ENCODE measurements at regions not wholly inside any gene's neighbourhood (a gene's known extent, or its start where the extent isn't known, plus 50 kb on each side); places are given as distances from the start of the nearest gene placed in this dataset.
A peak's percentile ranks its signal among the peaks of the same experiment; 100 is the strongest.

GRCh38 chr3:21120826-21121225 is 630.2 kb downstream of the ZNF385D start:
- peaks cover 12 to 19% of the 10 kb centered on the region in 2 donors for H3K9me3 Mint-ChIP-seq
- no peak overlapping the region for H3K4me3 Mint-ChIP-seq
- ATAC-seq = no peak
- no peak for DNase-seq
- H3K27ac Mint-ChIP-seq = no peak overlapping the region
- no peaks in the 10 kb centered on the region for H3K4me1 Mint-ChIP-seq
- H3K27me3 Mint-ChIP-seq = no peaks in the 10 kb centered on the region

- H3K27ac Mint-ChIP-seq = no peak overlapping the region
- no peak for DNase-seq
- no peak overlapping the region for H3K4me3 Mint-ChIP-seq
- no peaks in the 10 kb centered on the region for H3K4me1 Mint-ChIP-seq
- H3K9me3 Mint-ChIP-seq = peaks cover 7 to 33% of the 10 kb centered on the region in 2 donors
- no peak for ATAC-seq
- H3K27me3 Mint-ChIP-seq = no peaks in the 10 kb centered on the region
Measured at GRCh38 chr3:21117370-21117769, 633.6 kb downstream of the ZNF385D start.

GRCh38 chr3:21109056-21109455 is 642.0 kb downstream of the ZNF385D start:
- H3K27me3 Mint-ChIP-seq = no peaks in the 10 kb centered on the region
- DNase-seq = no peak
- H3K9me3 Mint-ChIP-seq = peaks cover 19 to 46% of the 10 kb centered on the region in 2 donors
- H3K4me3 Mint-ChIP-seq = no peak overlapping the region
- ATAC-seq = no peak
- no peak overlapping the region for H3K27ac Mint-ChIP-seq
- H3K4me1 Mint-ChIP-seq = no peaks in the 10 kb centered on the region

- ATAC-seq (no peak), DNase-seq (no peak)
- H3K27ac Mint-ChIP-seq = no peak overlapping the region
- H3K4me3 Mint-ChIP-seq = no peak overlapping the region
- H3K4me1 Mint-ChIP-seq = no peaks in the 10 kb centered on the region
- peaks cover 27 to 33% of the 10 kb centered on the region in 2 donors for H3K9me3 Mint-ChIP-seq
- H3K27me3 Mint-ChIP-seq = no peaks in the 10 kb centered on the region
Measured at GRCh38 chr3:21105784-21106183, 645.2 kb downstream of the ZNF385D start.

- Mint-ChIP-seq H3K27me3 (no peaks in the 10 kb centered on the region), H3K4me3 (no peak overlapping the region), H3K4me1 (no peaks in the 10 kb centered on the region)
Measured at GRCh38 chr3:21100656-21101359, 650.2 kb downstream of the ZNF385D start.

GRCh38 chr3:21094686-21095085 is 656.3 kb downstream of the ZNF385D start:
- ATAC-seq = no peak
- no peak overlapping the region for H3K4me3 Mint-ChIP-seq
- H3K9me3 Mint-ChIP-seq = peaks cover 4 to 14% of the 10 kb centered on the region in 2 donors

More at GRCh38 chr3:21100656-21101359, 650.2 kb downstream of the ZNF385D start:
- DNase-seq (no peak), ATAC-seq (no peak)
- Mint-ChIP-seq H3K9me3 (peaks cover 16 to 27% of the 10 kb centered on the region in 2 donors), H3K27ac (no peak overlapping the region)

GRCh38 chr3:21073561-21073960 is 677.4 kb downstream of the ZNF385D start:
- Mint-ChIP-seq H3K27ac (no peak overlapping the region), H3K4me1 (no peaks in the 10 kb centered on the region), H3K27me3 (no peaks in the 10 kb centered on the region), H3K9me3 (peaks cover 6 to 8% of the 10 kb centered on the region in 2 donors), H3K4me3 (no peak overlapping the region)
- ATAC-seq (no peak), DNase-seq (no peak)

More at GRCh38 chr3:21094686-21095085, 656.3 kb downstream of the ZNF385D start:
- Mint-ChIP-seq H3K27ac (no peak overlapping the region), H3K4me1 (no peaks in the 10 kb centered on the region), H3K27me3 (no peaks in the 10 kb centered on the region)
- DNase-seq = no peak

GRCh38 chr3:21067031-21067813 is 683.8 kb downstream of the ZNF385D start:
- ATAC-seq (no peak), DNase-seq (no peak)
- H3K9me3 Mint-ChIP-seq = peaks cover 9 to 13% of the 10 kb centered on the region in 2 donors
- H3K27me3 Mint-ChIP-seq = no peaks in the 10 kb centered on the region
- H3K4me3 Mint-ChIP-seq = no peak overlapping the region
- H3K27ac Mint-ChIP-seq = peak overlapping the region in 1 of 2 donors; percentile 23
- H3K4me1 Mint-ChIP-seq = no peaks in the 10 kb centered on the region

GRCh38 chr3:21062831-21063294 is 688.1 kb downstream of the ZNF385D start:
- DNase-seq = no peak
- H3K9me3 Mint-ChIP-seq = peaks cover 0 to 6% of the 10 kb centered on the region in 2 donors

GRCh38 chr3:21059404-21059803 is 691.6 kb downstream of the ZNF385D start:
- ATAC-seq (no peak), DNase-seq (no peak)
- Mint-ChIP-seq H3K4me3 (no peak overlapping the region), H3K9me3 (no peaks in the 10 kb centered on the region), H3K27ac (peak overlapping the region in 1 of 2 donors; percentile 34), H3K27me3 (no peaks in the 10 kb centered on the region), H3K4me1 (no peaks in the 10 kb centered on the region)

More at GRCh38 chr3:21062831-21063294, 688.1 kb downstream of the ZNF385D start:
- Mint-ChIP-seq H3K4me1 (no peaks in the 10 kb centered on the region), H3K27ac (no peak overlapping the region), H3K4me3 (no peak overlapping the region), H3K27me3 (no peaks in the 10 kb centered on the region)
- no peak for ATAC-seq

- ATAC-seq = no peak
- Mint-ChIP-seq H3K4me1 (no peaks in the 10 kb centered on the region), H3K9me3 (peaks cover 0 to 10% of the 10 kb centered on the region in 2 donors)
Measured at GRCh38 chr3:21056293-21056692, 694.7 kb downstream of the ZNF385D start.

GRCh38 chr3:21055015-21055414 is 696.0 kb downstream of the ZNF385D start:
- no peaks in the 10 kb centered on the region for H3K4me1 Mint-ChIP-seq
- H3K27me3 Mint-ChIP-seq = no peaks in the 10 kb centered on the region
- no peak overlapping the region for H3K27ac Mint-ChIP-seq
- DNase-seq (no peak), ATAC-seq (no peak)
- no peak overlapping the region for H3K4me3 Mint-ChIP-seq
- peaks cover 4 to 17% of the 10 kb centered on the region in 2 donors for H3K9me3 Mint-ChIP-seq

More at GRCh38 chr3:21056293-21056692, 694.7 kb downstream of the ZNF385D start:
- no peak overlapping the region for H3K27ac Mint-ChIP-seq
- H3K27me3 Mint-ChIP-seq = no peaks in the 10 kb centered on the region
- no peak for DNase-seq
- no peak overlapping the region for H3K4me3 Mint-ChIP-seq

- Mint-ChIP-seq H3K9me3 (peaks cover 4 to 17% of the 10 kb centered on the region in 2 donors), H3K27me3 (no peaks in the 10 kb centered on the region), H3K4me3 (no peak overlapping the region), H3K27ac (no peak overlapping the region), H3K4me1 (no peaks in the 10 kb centered on the region)
- no peak for ATAC-seq
- no peak for DNase-seq
Measured at GRCh38 chr3:21054064-21054463, 696.9 kb downstream of the ZNF385D start.

GRCh38 chr3:21049334-21050062 is 701.5 kb downstream of the ZNF385D start:
- DNase-seq (no peak), ATAC-seq (no peak)
- no peaks in the 10 kb centered on the region for H3K4me1 Mint-ChIP-seq
- H3K4me3 Mint-ChIP-seq = no peak overlapping the region
- no peaks in the 10 kb centered on the region for H3K27me3 Mint-ChIP-seq
- H3K9me3 Mint-ChIP-seq = peaks cover 4 to 17% of the 10 kb centered on the region in 2 donors
- H3K27ac Mint-ChIP-seq = no peak overlapping the region

- DNase-seq (no peak), ATAC-seq (no peak)
- Mint-ChIP-seq H3K9me3 (peaks cover 0 to 7% of the 10 kb centered on the region in 2 donors), H3K4me3 (no peak overlapping the region), H3K4me1 (no peaks in the 10 kb centered on the region), H3K27me3 (no peaks in the 10 kb centered on the region), H3K27ac (no peak overlapping the region)
Measured at GRCh38 chr3:21043139-21043538, 707.9 kb downstream of the ZNF385D start.

All from stimulated activated naive CD8-positive, alpha-beta T cell treated with anti-CD3 and anti-CD28 coated beads, Interleukin-15, amount 100 ng/mL, for 72 hours (primary cell).